ENCODE measurements at regions not wholly inside any gene's neighbourhood (a gene's known extent, or its start where the extent isn't known, plus 50 kb on each side); places are given as distances from the start of the nearest gene placed in this dataset.

GRCh38 chr7:84492098-84493034, 297.8 kb upstream of the SEMA3A start:
- H3K4me3 ChIP-seq (ENCODE audit: low read depth, low read length): no peak overlapping the region

GRCh38 chr7:84490661-84491060, 296.1 kb upstream of the SEMA3A start:
- no peak overlapping the region for H3K4me3 ChIP-seq (ENCODE audit: low read depth, low read length)

More at GRCh38 chr7:84492098-84493034, 297.8 kb upstream of the SEMA3A start:
- no peak for TF ChIP-seq CTCF (IDR thresholded peaks at IDR 0.05; ENCODE audit: borderline replicate concordance, insufficient read depth, low read depth, low read length)

GRCh38 chr7:84484502-84485079, 290.0 kb upstream of the SEMA3A start:
- H3K4me3 ChIP-seq (ENCODE audit: low read depth, low read length): no peak overlapping the region

More at GRCh38 chr7:84490661-84491060, 296.1 kb upstream of the SEMA3A start:
- TF ChIP-seq CTCF (IDR thresholded peaks at IDR 0.05; ENCODE audit: borderline replicate concordance, insufficient read depth, low read depth, low read length): no peak

GRCh38 chr7:84482476-84482875, 287.9 kb upstream of the SEMA3A start:
- H3K4me3 ChIP-seq (ENCODE audit: low read depth, low read length): no peak overlapping the region
- TF ChIP-seq CTCF (IDR thresholded peaks at IDR 0.05; ENCODE audit: borderline replicate concordance, insufficient read depth, low read depth, low read length): no peak

More at GRCh38 chr7:84484502-84485079, 290.0 kb upstream of the SEMA3A start:
- TF ChIP-seq CTCF (IDR thresholded peaks at IDR 0.05; ENCODE audit: borderline replicate concordance, insufficient read depth, low read depth, low read length): no peak

GRCh38 chr7:84479059-84479458, 284.5 kb upstream of the SEMA3A start:
- TF ChIP-seq CTCF (IDR thresholded peaks at IDR 0.05; ENCODE audit: borderline replicate concordance, insufficient read depth, low read depth, low read length): no peak
- H3K4me3 ChIP-seq (ENCODE audit: low read depth, low read length): no peak overlapping the region

GRCh38 chr7:84477786-84478478, 283.3 kb upstream of the SEMA3A start:
- H3K4me3 ChIP-seq (ENCODE audit: low read depth, low read length): no peak overlapping the region
- no peak for TF ChIP-seq CTCF (IDR thresholded peaks at IDR 0.05; ENCODE audit: borderline replicate concordance, insufficient read depth, low read depth, low read length)

Data from GM12875 (cell line).